ENCODE measurements at regions not wholly inside any gene's neighbourhood (a gene's known extent, or its start where the extent isn't known, plus 50 kb on each side); places are given as distances from the start of the nearest gene placed in this dataset.

DNA sequence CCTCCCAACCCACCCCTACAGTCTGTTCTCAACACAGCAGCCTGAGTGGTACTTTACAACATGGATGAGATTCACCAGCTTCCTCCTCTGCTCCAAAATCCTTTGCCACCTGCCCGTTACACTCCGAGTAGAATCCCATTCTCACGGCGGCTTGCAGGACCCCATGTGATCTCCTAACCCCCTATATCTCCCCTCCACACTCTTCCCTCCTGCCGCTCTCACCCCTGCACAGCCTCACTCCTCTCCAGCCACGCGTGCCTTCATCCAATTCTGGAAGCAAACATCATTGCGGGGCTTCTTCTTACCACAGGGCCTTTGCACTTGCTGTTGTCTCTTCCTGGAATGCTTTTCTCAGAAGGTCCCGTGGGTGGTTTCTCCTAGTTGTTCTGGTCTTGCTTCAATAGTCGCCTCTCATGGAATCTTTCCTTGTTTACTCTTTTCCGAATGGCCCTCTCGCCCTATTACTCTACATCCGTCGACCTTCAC is 472.3 kb downstream of the CDH26 start:
- DNase-seq (ENCODE audit: low spot score) = no peak

DNA sequence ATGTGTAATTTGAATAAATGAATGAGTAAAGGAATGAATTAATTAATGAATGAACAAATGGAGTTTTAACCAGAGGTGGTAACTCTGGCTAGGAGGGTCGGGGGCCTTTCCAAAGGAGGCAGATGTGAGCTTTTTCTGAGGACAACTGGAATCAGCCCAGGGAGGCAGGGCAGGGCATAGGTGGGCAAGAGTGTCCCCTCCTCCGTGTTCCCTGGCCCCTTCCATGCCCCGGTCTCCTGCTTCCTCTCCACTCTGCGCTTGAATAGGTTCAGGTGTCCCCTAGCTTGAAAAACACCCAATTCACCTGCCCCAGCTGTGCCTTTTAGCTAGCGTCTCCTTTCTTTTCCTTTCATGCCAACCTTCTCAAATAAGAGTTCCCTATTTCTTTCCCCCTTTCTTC is 473.1 kb downstream of the CDH26 start:
- no peak for DNase-seq (ENCODE audit: low spot score)

DNA sequence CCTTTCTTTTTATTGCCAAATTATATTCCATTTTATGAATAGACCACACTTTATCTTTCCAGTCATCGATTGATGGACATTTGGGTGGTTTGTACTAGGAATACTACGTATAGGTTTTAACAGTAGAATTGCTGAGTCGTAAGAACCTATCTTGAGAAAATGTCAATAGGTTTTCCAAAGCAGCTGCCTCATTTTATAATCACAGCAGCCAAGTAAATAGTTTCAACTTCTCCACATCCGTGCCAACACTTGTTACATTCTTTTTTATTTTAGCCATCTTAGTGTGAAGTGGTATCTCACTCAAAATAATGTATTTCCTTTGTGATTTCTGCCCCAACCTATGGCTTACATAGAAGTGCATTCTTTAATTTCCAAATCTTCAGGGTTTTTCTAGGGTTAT is 479.2 kb downstream of the CDH26 start:
- DNase-seq (ENCODE audit: low spot score) = no peak

DNA sequence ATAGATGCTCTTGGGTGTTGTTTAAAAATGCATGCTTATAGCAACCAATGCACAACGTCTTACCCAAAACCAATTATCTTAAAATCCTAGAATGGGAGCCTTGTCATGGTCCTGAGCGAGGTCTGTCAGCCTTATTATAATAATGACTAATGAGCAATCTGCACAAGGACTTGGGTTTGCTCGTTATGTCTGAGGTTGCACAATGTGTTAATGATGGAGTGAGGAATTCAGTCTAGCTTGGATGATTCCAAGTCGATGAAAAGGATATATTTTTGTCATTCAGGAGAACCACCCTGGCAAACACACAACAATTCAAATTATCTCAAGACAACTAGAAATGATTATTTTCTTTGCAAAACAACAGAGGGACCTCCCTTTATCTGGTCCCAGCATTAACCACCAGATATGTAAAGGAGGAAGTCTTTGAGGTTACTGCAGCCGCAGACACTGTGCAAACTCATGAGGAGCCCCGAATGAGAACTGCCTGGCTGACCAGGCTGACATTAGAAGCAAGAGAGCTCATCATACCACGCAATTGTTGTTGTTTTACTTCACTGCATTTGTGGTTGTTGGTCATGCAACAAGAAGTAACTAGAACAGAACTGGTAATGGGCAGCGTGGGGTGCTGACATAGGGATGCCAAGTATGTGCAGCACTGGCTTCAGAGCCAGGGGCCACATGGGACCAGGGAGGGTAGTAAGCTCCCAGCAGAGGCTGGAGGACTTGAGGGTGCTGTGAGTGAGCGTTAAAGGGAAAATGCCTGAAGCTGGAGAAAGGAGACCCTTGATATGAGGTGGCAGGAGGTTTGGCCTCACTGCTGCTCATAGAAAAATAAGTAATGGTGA is 488.3 kb downstream of the CDH26 start:
- DNase-seq (ENCODE audit: low spot score) = no peak

DNA sequence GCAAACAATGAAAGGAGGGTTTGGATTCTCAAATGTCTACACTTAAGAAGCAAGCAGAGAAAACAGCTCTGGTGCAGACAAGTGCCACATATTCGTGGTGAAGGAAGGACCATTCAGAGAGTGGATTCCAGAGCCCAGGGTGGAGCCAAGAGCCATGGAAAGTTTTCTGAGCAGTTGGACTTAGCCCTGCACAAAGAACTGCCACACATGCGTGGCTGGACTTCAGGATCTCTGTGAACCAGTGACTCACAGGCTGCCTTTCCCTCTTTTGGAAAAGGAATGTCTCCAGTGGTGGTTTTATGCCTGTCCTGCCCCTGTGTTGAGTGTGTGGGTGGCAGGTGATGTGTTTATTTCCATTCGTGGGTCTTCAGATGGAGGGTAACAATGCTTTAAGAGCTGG is 489.5 kb downstream of the CDH26 start:
- no peak for DNase-seq (ENCODE audit: low spot score)

DNA sequence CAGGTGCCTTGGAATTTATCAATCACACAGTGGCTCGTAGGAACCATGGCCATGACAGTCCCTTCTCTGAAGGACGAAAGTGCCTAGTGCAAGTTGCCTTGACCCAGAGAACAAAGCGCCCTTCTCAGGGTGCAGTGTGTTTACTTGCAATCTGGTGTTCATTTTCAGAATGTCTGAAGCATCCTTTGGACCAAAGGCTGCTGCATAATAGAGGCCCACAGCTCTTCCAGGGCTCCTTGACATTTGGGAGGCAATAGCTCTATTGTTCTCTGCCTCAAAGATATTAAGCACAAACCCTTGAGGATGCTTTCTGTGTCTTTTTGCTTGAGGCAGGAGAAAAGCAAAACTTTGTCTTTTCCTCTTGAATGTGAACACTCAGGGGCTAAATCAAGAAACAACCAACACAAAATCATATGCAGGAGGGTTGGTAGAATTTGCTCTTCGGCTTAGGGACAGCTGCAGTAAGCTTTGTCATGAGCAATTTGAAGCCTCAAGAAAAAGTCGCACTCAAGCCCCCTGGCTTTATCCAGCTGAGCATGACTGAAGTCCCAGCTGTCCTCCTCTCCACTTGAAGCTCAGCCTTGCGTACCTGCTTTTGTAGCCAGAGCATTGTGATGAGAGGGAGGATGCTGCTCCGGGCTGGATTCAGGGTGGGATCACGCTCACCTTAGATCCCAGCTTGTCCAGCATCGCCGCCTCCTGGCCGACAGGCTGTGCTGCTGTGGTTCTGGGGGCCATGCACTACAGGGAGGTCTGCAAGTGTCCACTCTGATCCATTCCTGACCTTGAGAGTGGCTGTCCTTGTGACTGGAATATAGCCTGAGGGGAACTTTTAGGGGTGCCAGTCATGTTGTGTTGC is 495.4 kb downstream of the CDH26 start:
- DNase-seq (ENCODE audit: low spot score) = peak; percentile 6

DNA sequence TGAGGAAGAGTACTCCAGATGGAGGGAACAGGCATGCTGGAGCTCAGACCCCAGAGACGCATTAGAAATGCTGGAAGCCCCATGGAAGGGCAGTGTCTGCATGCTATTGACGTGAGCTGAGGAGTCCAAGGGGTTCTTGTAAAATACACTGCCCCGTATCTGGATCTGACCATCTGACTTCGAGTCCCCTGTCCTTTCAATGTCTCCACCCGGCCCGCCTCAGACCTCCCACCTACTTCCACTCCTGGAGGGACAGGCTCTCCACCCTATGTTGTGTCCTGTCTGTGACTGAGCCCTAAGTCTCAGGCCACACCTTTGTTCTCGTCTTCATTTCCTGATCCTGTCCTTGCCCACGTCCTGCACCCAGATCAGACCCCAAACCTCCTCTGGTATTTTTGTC is 496.3 kb downstream of the CDH26 start:
- DNase-seq (ENCODE audit: low spot score) = no peak

DNA sequence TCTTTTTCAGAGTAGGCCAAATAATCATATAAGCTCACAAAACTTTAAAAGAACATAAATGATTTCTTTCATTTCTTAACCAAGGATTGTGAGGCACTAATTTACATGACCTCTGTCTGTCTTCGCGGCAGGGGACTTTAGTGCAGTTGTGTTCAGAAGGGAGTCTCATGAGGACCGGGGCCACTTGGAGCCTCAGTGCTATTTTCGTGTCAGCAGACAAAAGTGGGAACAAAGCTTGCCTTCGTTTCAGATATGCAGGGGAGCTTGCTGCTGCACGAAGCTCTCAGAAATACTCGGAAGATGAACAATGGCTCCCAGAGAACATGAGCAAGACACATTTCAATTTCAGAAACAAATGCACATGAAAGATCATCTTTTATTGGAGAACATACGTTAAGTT is 497.0 kb downstream of the CDH26 start:
- no peak for DNase-seq (ENCODE audit: low spot score)

DNA sequence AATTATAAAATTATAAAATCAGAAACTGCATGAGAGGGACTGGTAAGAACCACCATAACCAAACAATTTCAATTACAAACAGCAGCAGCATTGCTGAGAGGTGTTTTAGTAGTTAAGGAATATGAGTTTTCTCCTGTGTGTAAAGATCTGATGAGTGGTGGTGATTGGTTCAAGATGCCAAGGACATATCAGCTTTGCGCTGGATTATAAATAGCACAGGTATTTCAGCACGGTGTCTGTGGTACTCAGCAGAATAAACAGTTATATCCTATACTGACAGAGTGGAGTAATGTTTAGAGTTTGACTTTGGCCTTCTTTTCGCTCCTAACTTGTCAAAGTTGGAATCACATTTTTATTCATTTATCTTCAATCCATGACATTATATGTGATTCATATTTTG is 501.0 kb downstream of the CDH26 start:
- DNase-seq (ENCODE audit: low spot score) = no peak

DNA sequence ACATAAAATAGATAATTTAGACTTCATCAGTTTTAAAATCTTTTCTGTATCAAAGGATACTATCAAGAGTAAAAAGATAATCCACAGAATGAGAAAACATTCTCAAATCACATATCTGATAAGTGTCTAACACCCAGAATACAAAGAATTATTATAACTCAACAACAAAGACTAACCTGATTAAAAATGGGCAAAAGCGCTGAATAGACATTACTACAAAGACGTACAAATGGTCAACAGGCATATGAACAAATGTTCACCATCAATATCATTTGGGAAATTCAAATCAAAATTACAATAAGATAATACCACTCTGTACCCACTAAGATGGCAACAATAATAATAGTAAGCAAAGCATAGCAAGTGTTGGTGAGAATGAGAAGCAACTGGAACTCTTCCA is 503.8 kb downstream of the CDH26 start:
- no peak for DNase-seq (ENCODE audit: low spot score)

DNA sequence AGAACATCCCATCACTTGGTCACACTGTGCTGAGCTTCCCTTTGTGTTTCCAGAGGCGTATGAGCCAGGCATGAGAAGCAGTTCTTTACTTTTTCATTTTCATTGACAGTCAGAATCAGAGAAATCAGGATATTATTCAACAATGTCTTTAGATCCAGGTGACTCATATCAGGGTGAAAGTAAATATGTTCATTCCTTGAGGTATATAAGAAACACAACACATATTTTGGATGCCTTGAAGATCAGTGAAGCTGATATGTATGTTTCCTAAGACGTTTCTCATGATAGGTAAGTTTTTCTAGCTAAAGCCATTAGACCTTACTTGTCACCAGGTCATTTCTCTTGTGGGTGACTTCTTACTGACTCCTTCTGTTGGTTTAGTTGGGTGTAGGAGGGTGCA is 505.6 kb downstream of the CDH26 start:
- DNase-seq (ENCODE audit: low spot score) = no peak

DNA sequence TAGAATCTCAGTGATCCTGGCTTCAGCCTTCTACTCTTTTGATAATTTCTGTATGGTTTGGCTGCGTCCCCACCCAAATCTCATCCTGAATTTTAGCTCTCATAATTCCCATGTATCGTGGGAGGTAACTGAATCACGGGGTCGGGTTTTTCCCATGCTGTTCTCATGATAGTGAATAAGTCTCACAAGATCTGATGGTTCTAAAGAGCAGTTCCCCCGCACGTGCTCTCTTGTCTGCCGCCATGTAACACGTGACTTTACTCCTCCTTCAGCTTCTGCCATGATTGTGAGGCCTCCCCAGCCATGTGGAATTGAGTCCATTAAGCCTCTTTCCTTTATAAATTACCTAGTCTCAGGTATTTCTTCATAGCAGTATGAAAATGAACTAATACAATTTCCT is 507.2 kb downstream of the CDH26 start:
- no peak for DNase-seq (ENCODE audit: low spot score)

DNA sequence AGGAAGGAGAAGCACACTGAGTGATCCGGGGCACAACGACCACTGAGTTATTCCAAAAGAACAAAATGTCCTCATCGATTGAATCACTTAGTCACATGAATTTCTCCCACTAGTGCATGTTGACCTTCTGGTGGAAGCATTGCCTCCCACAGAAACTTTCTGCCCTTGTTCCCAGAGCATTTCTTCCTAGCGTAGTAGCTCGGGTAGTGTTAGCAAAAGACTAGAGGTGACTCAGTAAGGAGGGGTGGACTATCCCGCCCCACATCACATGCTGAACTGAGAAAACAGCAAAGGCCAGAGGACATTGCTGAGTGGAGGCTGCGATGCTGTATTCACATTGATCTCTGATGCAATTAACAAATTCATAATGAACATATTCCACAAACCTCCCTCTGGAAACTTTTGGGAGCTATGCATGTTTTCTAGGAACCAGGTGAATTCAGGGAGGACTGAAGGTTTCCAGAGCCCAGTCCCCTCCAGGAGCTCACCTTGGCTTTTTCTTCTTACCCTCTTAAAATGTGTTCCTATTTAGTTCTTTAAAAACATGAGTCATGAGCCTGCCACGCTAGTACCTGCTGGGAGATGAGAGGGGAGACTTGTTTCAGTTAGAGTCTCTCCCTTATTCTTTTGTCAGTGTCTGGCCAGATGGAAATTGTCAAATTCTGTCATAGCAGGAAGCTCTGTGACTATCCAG is 507.9 kb downstream of the CDH26 start:
- DNase-seq (ENCODE audit: low spot score) = no peak

DNA sequence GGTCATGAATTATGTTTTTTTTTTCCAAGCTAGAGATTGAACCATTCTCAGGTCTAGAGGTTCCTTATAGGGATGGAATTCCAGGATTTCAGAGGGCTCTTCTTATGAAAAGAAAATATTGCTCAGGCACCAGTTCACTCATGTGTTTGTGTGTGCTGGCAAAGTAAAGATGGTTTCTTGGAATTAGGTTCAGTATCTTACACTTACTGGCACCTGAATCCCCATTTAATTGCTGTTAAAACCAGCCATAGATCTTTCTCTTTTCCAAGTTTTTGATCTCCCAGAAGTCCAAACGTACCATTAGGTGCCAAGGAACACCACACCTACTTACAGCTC is 508.4 kb downstream of the CDH26 start:
- no peak for DNase-seq (ENCODE audit: low spot score)

DNA sequence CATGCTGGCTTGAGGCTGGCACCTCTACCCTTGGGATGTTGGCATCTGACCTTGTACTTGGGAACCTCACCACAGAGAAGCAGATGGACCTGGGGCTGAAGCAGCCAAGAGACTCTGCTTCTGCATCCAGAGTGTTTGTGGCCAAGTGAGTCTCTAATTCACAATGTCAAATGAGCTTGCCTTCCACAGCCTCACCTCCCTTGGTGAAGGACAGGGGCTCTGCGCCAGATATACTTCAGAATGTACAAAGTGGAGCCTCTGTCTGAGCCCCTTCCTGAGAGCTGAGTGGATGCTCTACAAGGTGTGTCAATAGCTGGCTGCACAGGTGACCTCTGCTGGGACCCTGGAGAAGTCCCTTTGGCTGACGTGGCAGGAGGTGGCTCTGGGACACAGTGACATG is 508.9 kb downstream of the CDH26 start:
- DNase-seq (ENCODE audit: low spot score) = no peak

DNA sequence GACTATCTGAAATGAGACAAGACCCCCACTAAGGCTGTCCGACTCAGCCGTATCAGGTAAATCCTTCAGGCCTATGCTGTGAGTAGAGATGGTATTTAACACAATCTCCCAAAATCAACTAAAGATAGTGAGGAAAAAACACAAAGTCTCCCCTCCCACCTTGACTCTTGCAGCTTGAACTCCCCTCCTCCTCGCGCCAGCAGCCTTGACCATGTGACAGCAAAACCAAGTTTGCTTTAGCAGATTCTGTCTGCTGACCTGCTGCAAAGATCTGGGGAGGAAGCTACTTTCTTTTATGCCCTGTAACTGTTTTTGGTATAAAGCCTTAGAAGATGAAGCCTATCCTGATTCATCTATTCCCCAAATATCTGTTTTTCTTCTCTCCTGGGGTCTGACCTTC is 509.5 kb downstream of the CDH26 start:
- DNase-seq (ENCODE audit: low spot score) = no peak

DNA sequence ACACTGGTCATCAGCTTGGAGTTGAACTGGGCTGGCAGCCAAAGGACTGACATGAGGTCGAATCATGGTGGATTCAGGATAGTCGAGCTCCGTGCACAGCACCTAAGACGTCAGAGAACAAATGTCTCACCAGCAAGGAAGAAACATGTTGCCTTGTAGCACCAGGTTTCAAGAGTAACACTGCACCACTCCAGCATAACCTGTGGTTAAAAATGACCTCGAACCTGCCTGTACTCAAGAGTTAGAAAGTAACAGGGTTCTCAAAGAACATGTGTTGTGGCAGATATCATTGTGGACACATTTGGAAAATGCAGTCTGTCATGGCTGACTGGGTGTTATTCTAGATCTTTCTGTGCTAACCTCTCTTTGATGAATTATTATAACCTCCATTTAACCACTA is 511.6 kb downstream of the CDH26 start:
- no peak for DNase-seq (ENCODE audit: low spot score)

DNA sequence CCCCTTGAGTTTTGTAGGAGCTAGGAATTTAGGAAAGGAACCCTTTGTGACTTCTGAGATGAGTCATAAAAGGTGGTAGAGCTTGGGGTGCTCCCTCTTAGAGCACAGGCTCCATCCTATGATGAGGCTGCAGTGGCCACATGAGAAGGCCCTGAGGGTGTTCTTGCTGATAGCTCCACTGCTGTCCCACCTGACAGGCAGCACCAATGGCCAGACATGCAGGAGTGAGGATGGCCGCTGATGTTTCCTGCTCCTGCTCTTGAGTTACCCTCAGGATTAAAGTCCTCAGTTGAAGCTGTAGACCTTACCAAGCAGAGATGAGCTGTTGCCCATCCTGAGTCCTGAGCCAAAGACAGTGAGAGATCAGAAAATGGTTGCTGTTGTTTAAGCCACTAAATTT is 512.1 kb downstream of the CDH26 start:
- DNase-seq (ENCODE audit: low spot score) = no peak

DNA sequence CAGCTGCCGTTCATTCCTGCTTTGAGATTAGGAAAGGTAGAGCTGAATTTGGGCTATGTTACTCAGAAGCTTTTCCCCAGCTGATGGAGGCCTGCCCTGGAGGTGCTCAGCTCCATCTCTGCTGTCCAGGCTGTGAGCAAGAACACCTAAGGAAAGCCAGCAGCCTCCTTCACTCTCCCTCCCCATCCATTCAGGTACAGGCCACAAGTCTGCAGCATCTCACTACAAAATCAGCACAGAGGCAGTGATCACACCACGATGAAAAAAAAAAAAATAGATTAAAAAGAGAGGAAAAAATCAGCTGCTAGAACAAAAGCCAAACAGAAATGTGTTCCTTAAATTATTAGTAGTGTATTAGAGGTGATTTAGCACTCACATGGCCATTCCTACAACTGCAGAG is 515.0 kb downstream of the CDH26 start:
- no peak for DNase-seq (ENCODE audit: low spot score)

DNA sequence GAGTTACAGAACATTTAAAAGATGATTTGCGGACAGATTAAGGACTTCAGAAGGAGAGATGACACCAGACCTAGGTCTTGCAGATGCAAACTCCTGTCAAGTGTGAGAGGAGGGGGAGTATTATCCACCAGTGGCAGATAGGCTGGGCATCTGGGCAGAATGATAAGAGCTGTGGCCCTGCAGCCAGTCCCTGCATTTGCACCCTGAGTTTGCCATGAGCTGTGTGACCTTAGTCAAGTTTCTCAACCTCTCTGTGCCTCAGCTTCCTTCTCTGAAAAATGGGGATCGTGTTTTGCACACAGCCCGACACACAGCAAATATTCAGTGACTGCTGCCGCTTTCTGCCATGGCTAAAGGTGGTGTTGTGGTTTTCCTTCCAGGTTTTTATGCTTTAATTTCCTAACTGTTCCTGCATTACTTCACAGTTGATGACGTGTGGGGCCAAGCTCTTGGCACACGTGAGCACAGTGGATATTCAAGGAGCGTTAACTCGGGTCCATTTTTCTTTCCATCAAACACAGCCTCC is 516.2 kb downstream of the CDH26 start:
- DNase-seq (ENCODE audit: low spot score) = no peak

DNA sequence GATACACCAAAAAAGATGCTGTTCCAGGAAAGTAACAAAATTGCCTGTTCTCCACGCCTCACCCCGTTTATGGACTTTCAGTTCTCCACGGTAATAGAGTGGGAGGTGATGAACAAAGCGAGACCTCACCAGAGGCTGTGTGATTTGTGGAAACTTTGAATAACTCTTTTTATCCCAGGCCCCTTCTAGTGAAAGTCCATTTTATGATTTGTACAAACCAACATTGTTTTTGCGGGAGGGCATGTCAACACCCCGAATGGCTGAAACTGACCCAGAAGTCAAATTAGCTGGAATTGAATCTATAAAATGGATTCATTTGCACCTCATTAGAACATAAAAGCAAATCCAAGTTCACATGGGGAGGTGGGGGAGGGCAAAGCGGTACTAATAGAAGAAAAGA is 517.8 kb downstream of the CDH26 start:
- no peak for DNase-seq (ENCODE audit: low spot score)

DNA sequence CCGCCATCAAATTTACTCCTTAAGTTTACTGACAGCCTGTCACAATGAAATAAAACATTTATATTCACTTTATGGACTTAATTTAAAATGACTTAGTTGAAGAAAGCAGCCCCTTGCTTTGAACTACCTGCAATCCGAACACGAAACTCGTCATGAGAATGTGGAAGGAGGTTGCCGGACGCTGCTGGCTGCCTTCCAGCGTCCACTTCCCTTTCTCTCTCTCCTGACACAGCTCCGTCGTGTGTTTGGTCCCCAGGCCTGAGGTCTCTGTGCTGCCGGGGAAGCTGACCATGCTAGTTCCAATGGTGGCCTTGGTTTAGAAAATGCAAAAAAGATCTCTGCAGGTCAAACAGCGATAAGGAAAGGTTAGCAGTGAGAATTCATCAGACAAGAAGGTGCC is 519.7 kb downstream of the CDH26 start:
- no peak for DNase-seq (ENCODE audit: low spot score)

DNA sequence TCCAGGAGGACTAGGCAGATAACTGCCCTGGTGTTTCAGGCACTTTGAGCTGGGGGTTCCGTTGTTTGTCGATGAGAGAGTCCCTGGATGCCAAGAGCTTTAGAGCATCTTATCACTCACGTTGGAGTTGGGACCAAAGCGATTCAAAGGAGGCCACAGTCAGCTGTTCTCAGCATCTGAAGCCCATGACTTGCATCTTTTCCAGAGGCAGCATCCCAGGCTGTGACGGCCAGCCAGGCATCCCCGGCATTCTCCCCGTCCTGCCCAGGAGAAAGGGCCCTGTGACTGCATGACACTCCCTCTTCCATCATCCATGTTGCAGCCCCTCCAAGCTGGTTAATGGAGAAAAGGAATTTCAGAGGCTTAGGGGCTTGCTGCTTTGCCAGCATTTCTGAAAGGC is 520.3 kb downstream of the CDH26 start:
- no peak for DNase-seq (ENCODE audit: low spot score)
